GM23338 (cell line): ENCODE measurements at regions not wholly inside any gene's neighbourhood (a gene's known extent, or its start where the extent isn't known, plus 50 kb on each side); places are given as distances from the start of the nearest gene placed in this dataset.

ENCODE experiments used
- CREB1 ChIP-seq: fragments of 250-450 bp; sonication (Bioruptor Pico); IDR thresholded peaks from 2 replicates; pipeline ENCODE4 v1.5.0; 2020; ENCODE audit warnings: low read depth, mild to moderate bottlenecking, moderate library complexity
- CTCF ChIP-seq, 2 experiments: fragments of 200-600 bp in 1 of 2; sonication (generic) in 1 of 2; conservative IDR thresholded peaks; 2 replicates each; pipeline versions ENCODE4 v1.5.1 to v1.6.1; 2016 to 2017; ENCODE audit warnings: antibody characterized with exemption in 2 of 2, low read depth in 2 of 2, mild to moderate bottlenecking in 2 of 2, moderate library complexity in 1 of 2
- ETS1 ChIP-seq: IDR thresholded peaks from 2 replicates; pipeline ENCODE4 v1.6.1; 2016; ENCODE audit warnings: antibody characterized with exemption
- EZH2 ChIP-seq: fragments of 200-600 bp; sonication (generic); IDR thresholded peaks from one replicate; pipeline ENCODE4 v1.8.0; 2017; ENCODE audit warnings: antibody characterized with exemption, mild to moderate bottlenecking, low read depth; ENCODE audit not compliant: unreplicated experiment
- EZH2phosphoT487 ChIP-seq: fragments of 200-600 bp; sonication (generic); IDR thresholded peaks from one replicate; pipeline ENCODE4 v1.8.1; 2018; ENCODE audit warnings: antibody characterized with exemption; ENCODE audit not compliant: unreplicated experiment
- JUNB ChIP-seq: IDR thresholded peaks from one replicate; pipeline ENCODE4 v1.6.1; 2016; ENCODE audit warnings: antibody characterized with exemption; ENCODE audit not compliant: unreplicated experiment
- POLR2AphosphoS5 ChIP-seq: IDR thresholded peaks from 2 replicates; pipeline ENCODE4 v1.6.1; 2016; ENCODE audit warnings: antibody characterized with exemption, low read depth
- REST ChIP-seq: IDR thresholded peaks from one replicate; pipeline ENCODE4 v1.6.1; 2018; ENCODE audit warnings: antibody characterized with exemption; ENCODE audit not compliant: unreplicated experiment

GRCh38 chr6:90765895-90766294 is 179.0 kb upstream of the MAP3K7 start:
- no peak for TF ChIP-seq POLR2AphosphoS5
- TF ChIP-seq EZH2: no peak
- no peak for TF ChIP-seq REST
- TF ChIP-seq EZH2phosphoT487: no peak
- TF ChIP-seq CTCF (conservative IDR thresholded peaks at IDR 0.05; ENCODE audit: low read depth in 2 of 2): no peak
- no peak for TF ChIP-seq CREB1 (CRISPR knock-in tag)
- TF ChIP-seq JUNB: no peak
- no peak for TF ChIP-seq ETS1
